22Rv1 (cell line): ENCODE measurements at regions not wholly inside any gene's neighbourhood (a gene's known extent, or its start where the extent isn't known, plus 50 kb on each side); places are given as distances from the start of the nearest gene placed in this dataset.

Source experiments
- ZFX ChIP-seq: fragments of 450-650 bp; IDR thresholded peaks from 2 replicates; pipeline ENCODE4 v1.6.1; 2017; ENCODE audit warnings: antibody characterized with exemption, borderline replicate concordance
- TF ChIP-seq, protein P1 (sequence below): fragments of 450-650 bp; IDR thresholded peaks from 2 replicates; pipeline ENCODE4 v1.5.1; 2017; ENCODE audit warnings: mild to moderate bottlenecking

DNA sequence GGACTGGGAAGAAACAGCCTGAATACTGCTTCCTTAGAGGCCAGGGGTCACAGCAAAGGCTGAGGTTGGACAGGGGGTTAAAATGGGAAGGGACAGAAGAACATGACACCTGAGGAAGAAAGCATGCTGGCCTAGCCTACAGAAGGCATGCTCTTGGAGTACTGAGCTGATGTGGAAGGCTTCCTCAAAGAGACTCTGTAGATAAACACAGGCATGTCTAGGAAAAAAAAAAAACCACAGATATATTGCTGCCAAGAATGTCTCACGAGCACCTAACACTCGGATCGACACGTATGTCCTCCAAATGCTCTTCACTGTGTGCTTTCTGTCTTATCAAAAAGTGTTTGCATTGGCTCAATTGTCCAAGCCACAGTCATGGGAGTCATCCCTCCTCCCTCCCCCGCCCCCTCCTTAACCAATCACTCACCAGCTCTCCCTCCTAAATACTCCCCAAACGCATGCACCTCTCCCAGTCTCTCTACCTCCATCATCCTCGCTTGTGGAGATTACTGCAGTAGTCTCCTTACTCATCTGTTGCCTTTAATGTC is 101.1 kb upstream of the LRFN2 start:
- TF ChIP-seq, protein P1, sequence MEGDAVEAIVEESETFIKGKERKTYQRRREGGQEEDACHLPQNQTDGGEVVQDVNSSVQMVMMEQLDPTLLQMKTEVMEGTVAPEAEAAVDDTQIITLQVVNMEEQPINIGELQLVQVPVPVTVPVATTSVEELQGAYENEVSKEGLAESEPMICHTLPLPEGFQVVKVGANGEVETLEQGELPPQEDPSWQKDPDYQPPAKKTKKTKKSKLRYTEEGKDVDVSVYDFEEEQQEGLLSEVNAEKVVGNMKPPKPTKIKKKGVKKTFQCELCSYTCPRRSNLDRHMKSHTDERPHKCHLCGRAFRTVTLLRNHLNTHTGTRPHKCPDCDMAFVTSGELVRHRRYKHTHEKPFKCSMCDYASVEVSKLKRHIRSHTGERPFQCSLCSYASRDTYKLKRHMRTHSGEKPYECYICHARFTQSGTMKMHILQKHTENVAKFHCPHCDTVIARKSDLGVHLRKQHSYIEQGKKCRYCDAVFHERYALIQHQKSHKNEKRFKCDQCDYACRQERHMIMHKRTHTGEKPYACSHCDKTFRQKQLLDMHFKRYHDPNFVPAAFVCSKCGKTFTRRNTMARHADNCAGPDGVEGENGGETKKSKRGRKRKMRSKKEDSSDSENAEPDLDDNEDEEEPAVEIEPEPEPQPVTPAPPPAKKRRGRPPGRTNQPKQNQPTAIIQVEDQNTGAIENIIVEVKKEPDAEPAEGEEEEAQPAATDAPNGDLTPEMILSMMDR, result no peak
- no peak for TF ChIP-seq ZFX
